DMS 273 (cell line): ENCODE measurements at regions not wholly inside any gene's neighbourhood (a gene's known extent, or its start where the extent isn't known, plus 50 kb on each side); places are given as distances from the start of the nearest gene placed in this dataset.

Experiments used
- DNase-seq: peaks from one replicate; lab custom pipeline; 2025; ENCODE audit not compliant: unreplicated experiment; lab: John Stamatoyannopoulos, UW

DNA sequence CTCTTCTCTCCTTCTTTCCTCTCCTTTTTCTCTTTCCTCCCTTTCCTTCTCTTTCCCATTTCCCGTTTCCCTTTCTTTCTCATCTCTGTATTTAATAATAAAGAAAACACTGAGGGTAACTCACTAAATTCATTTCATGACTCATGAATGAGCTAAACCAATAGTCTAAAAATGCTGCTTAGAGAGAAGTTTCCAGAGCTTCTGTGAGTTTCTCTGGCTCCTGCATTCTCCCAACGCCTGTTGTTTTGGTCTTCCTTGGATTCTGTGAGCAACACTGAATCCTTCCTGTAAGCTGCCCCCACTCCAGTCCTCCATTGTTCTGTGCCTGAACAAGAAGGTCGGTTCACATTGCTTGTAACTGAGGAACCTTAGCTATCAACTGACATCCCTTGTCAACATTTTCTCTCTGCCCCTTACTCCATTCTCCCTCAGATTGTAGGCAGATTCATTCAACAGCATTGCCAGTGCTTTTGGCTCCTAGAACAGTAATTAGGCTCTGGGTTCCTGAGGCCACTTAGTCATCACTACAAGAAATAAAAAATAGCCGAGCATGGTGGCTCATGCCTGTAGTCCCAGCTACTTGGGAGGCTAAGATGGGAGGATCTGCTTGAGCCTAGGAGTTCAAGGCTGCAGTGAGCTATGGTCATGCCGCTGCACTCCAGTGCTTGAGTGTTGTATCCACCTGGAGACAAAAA lies 237.7 kb upstream of the KLF4 start:
- DNase-seq, result no peak

DNA sequence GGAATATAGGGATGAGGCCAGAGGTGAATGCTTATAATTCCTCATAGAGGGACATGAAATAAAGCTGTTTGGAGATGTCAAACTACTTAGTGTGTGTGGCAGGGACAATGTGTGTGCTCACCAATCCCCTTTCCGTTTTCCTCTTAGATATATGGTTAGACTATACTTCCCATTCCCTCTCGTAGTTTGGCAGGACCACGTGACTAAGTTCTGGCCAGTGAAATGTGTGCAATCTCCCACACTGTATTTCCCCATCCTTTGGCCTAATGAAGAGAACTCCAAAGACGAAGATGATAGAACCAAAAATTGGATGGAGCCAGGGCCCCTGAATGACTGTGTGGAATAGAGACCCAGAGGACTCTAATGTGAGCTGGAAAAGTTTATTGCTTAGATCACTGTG lies 233.4 kb upstream of the KLF4 start:
- DNase-seq, result no peak

DNA sequence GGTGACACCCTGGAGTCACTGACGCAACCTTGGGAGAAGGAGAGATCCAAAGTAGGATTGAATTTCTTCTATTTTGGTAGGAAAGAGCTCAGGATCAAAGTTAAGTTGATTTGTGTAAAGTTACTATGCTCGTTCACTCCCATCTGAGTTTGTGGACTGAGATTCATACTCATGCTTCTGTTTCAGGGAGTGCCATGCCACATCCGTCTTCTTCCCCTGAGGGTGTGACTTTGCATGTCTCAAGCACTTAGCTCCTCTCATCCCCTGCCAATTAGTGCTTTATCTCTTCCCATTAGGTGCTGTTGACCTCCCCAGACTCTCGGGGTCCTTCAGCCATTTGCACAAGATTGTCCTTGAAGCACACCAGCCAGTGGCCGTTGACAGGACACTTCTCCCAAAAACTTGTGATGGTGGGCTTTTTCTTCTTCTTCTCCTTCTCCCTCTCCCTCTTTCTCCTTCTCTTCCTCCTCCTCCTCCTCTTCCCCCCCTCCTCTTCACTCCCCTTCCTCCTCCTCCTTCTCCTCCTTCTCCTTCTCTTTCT lies 232.2 kb upstream of the KLF4 start:
- no peak for DNase-seq

DNA sequence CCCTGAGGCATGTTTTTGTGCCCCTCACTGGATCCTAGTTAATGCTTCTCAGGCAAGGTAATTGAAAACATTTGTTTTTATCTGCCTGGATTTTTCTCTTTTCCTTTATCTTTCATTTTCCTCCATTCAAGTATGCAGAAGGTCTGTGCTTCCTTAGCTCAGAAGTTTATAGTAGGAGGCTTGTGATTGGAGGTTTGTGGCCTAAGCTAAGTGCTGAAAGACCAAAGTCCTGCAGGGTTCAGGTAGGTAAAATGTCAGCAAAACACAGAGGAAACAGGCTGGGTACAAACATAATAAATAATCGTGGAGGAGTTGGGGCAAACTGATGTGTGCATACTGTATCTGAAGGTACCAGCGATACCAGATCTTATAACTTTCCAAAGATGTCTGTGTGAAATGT lies 230.9 kb upstream of the KLF4 start:
- no peak for DNase-seq

DNA sequence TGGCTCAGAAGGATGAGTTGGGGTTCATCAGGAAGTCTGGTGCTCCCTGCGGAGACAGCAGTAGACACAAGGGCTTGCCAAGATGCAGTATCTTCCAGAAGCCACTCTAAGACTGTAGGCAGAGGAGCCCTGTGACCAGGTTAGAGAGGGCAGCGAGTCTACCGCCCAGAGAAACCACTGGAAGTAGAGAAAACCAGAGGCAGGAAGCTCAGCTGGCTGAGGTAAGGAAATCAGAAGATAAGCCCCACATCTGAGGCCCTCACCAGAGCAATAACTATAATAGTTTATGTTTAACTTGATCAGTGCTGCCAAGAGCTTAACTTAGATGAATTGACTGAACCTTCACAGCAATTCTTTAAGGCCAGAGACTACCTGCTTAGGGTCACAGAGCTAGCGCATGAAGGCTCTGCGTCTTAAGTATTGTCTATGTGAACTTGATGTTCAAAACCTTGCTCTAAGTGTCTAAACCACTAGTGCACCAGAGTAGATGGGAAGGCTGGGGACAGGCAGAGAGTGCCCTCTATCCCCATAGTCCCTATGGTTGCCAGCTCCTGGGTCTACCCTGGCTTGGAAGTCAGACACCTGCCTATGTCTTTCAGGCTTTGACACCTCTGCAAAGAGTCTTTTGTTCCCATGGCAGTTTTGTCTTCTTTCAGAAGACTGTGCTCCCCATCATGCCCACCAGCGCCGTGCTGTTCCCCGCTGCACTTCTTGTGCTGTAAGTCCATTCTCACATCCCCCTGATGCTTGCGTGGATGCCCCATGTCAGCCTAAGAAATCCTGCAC lies 228.2 kb upstream of the KLF4 start:
- no peak for DNase-seq

GRCh38 chr9:107715740-107716139 lies 226.2 kb upstream of the KLF4 start:
- DNase-seq, result no peak

DNA sequence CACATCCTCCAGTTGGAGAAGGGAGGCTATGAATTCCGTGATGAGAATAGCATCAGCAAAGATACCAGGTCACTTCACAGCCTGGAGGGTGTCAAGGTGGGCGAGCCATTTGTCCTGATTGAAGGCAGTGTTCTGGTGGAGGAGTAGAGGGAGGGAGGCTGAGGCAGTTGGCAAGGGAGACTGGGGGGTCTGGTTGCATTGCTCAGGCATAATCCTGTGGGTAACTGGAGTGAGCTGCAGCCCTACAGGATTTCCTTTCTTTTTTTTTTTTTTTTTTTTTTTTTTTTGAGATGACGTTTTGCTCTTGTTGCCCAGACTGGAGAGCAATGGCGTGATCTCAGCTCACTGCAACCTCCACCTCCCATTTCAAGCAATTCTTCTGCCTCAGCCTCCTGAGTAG lies 223.9 kb upstream of the KLF4 start:
- no peak for DNase-seq

DNA sequence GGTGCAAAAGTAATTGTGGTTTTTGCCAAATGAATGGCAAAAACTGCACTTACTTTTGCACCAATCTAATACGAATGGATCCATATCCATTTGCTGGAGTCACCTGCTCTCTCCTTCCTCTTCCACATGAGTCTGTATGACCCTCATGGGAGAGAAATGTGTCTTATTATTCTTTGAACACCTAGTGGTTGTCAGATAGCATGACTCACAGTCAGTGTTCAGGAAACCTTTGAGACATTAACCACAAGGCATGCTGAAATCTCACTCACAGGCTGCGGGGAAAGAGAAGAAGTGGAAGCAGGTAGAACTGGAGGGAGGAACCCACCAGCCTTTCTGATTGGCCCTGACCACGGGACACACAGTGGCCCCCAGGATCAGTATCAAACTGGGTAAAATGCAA lies 222.8 kb upstream of the KLF4 start:
- DNase-seq, result no peak

DNA sequence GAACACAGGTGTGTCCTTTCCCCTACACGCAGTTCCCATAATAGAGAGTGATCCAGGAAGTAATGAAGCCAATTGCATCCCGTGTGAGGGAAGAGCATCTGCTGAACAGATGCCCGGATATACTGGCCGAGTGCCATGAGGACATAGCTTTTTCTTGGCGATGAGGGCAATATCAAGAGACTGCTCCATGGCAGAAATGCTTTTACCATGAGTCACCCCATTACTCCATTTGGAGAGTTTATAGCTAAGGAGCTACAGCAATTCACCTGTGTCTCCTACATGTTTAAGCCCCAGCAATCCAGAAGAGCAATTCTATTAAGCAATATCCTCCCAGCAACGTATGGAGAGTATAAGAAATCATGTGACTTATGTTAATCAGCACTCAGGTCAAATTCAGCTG lies 222.0 kb upstream of the KLF4 start:
- peak; percentile 84 for DNase-seq

- peak; percentile 17 for DNase-seq
Observed at GRCh38 chr9:107710953-107711352, 221.4 kb upstream of the KLF4 start.

DNA sequence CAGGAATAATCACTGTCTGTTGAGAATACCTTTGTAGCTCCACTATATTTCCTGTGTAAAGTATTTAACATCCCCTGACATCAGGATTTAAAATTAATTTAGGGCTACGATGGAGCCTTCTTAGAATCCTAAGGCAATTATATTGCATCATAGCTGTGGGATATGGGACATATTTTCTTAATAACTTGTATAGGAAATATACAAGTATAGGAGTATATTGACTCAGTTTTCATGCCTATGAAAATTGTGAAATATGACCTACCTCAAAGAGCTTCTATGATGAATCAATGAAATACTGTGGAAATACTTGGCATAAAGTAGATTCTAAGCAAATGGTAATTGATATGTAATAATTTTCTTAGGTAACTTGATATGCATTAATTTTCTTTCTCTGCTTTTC lies 221.0 kb upstream of the KLF4 start:
- DNase-seq, result no peak

- no peak for DNase-seq
Observed at GRCh38 chr9:107708791-107709190, 219.2 kb upstream of the KLF4 start.

- no peak for DNase-seq
Observed at GRCh38 chr9:107707915-107708441, 218.4 kb upstream of the KLF4 start.

DNA sequence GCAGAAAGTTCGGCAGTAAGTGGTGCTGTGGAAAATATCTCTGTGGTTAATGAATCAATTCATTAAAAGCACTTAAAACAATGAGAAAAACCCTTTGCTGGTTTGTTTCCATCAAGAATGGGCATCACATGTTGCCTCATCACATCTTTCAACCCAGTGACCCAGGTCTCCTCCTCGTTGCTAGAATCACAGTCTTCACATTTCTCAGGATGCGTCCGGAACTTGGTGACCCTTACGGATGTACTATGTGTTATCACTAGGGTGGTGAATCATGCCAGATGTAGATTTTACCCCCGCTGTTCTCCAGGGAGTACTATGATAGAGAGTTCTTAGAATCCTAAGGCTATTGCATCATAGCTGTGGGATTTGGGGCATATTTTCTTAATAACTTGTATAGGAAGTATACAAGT lies 217.9 kb upstream of the KLF4 start:
- no peak for DNase-seq

GRCh38 chr9:107706701-107707427 lies 217.3 kb upstream of the KLF4 start:
- DNase-seq, result no peak

DNA sequence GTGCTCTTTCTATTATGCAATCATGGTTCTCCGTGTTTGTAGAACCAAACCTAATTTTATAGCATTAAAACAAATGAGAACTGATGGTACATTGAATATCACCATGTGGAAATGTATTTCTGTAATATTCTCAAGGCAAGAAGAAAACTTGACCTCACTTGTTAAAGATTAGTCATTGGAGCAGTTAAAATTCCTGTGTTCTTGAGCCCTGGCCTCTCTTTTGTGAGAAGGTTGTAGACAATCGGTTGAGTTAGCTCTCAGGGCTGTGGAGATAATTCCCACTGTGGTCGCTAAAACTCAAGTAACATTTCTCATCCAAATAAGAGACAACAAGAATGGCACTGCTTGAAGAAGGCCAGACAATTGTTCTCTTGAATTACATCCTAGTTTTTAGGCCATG lies 216.0 kb upstream of the KLF4 start:
- DNase-seq, result no peak

GRCh38 chr9:107704774-107705173 lies 215.2 kb upstream of the KLF4 start:
- DNase-seq, result no peak

DNA sequence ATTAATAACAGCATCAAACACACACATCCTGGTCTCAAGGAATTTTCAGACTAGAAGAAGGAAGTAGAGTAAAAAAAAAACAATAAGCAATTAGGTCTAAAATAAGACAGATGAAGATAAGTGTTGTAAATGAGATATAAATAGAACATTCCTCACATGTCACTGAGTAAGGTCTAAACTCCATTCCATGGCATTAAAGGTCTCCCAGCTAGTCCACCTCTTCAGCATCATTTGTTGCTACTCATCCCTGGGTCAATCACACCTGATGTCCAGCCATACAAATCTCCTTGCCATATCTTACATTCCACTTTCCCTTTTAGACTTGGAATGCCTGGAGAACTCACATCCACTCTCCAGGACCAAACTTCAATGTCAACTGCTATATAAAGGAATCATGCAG lies 214.1 kb upstream of the KLF4 start:
- no peak for DNase-seq

- no peak for DNase-seq
Observed at GRCh38 chr9:107700847-107701246, 211.3 kb upstream of the KLF4 start.

- no peak for DNase-seq
Observed at GRCh38 chr9:107699231-107699630, 209.7 kb upstream of the KLF4 start.

DNA sequence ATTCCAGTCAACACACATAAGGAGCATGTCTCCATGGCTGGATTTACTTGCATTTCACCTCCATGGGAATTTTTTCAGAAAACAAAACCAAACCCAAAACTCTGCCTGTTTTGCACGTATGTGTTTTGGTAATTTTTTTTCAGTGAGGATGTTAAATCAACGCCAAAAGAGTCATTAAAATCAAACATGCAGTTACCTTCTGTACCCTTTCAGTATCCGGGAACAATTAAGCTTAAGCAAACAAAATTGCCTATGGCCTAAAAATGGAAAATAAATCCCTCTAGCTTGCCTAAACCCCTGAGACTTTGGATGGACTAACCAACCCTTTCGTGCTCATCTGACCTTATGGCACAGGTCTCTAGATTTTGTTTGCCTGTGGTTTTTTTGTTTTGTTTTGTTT lies 209.2 kb upstream of the KLF4 start:
- DNase-seq, result no peak

GRCh38 chr9:107696302-107696701 lies 206.7 kb upstream of the KLF4 start:
- DNase-seq, result no peak
